Glomerular visceral epithelial cell (primary cell): ENCODE measurements at regions not wholly inside any gene's neighbourhood (a gene's known extent, or its start where the extent isn't known, plus 50 kb on each side); places are given as distances from the start of the nearest gene placed in this dataset.
"Not testable (repeated sequence)": the region's sequence is repeated elsewhere in the genome, so short reads cannot be mapped to it uniquely, and the experiment has no call there.

Experiments
- DNase-seq: peaks from one replicate; pipeline ENCODE4 v3.0.0-alpha.2; 2016; ENCODE audit errors: extremely low spot score

- no peak for DNase-seq
Measured at GRCh38 chr16:86229283-86229682, 281.0 kb upstream of the FOXF1 start.

GRCh38 chr16:86229866-86230656 is 280.3 kb upstream of the FOXF1 start:
- no peak for DNase-seq

GRCh38 chr16:86231321-86231995 is 278.9 kb upstream of the FOXF1 start:
- no peak for DNase-seq

GRCh38 chr16:86231996-86232350 is 278.4 kb upstream of the FOXF1 start:
- DNase-seq = no peak

GRCh38 chr16:86232496-86232895 is 277.8 kb upstream of the FOXF1 start:
- no peak for DNase-seq

- DNase-seq = not testable (repeated sequence)
Measured at GRCh38 chr16:86233506-86233905, 276.8 kb upstream of the FOXF1 start.

GRCh38 chr16:86239381-86239780 is 270.9 kb upstream of the FOXF1 start:
- no peak for DNase-seq

GRCh38 chr16:86240716-86241363 is 269.5 kb upstream of the FOXF1 start:
- DNase-seq = no peak

GRCh38 chr16:86241681-86242080 is 268.6 kb upstream of the FOXF1 start:
- DNase-seq = no peak

GRCh38 chr16:86242244-86243122 is 267.8 kb upstream of the FOXF1 start:
- no peak for DNase-seq

- no peak for DNase-seq
Measured at GRCh38 chr16:86243123-86243473, 267.2 kb upstream of the FOXF1 start.

GRCh38 chr16:86243571-86244154 is 266.7 kb upstream of the FOXF1 start:
- DNase-seq = no peak

- no peak for DNase-seq
Measured at GRCh38 chr16:86244158-86244557, 266.2 kb upstream of the FOXF1 start.

GRCh38 chr16:86244936-86245335 is 265.4 kb upstream of the FOXF1 start:
- no peak for DNase-seq

GRCh38 chr16:86245351-86245750 is 265.0 kb upstream of the FOXF1 start:
- no peak for DNase-seq

GRCh38 chr16:86245895-86246294 is 264.4 kb upstream of the FOXF1 start:
- no peak for DNase-seq

GRCh38 chr16:86248310-86248905 is 261.9 kb upstream of the FOXF1 start:
- no peak for DNase-seq

GRCh38 chr16:86249631-86250030 is 260.7 kb upstream of the FOXF1 start:
- DNase-seq = no peak

- no peak for DNase-seq
Measured at GRCh38 chr16:86251682-86252081, 258.6 kb upstream of the FOXF1 start.

GRCh38 chr16:86252596-86252995 is 257.7 kb upstream of the FOXF1 start:
- DNase-seq = no peak

- DNase-seq = no peak
Measured at GRCh38 chr16:86255966-86256365, 254.4 kb upstream of the FOXF1 start.
